K562 (cell line): ENCODE measurements at regions not wholly inside any gene's neighbourhood (a gene's known extent, or its start where the extent isn't known, plus 50 kb on each side); places are given as distances from the start of the nearest gene placed in this dataset.

Source experiments
- CBX1 ChIP-seq: sonication (generic); IDR thresholded peaks from 2 replicates; pipeline ENCODE4 v1.6.1; 2016; ENCODE audit warnings: antibody characterized with exemption, low read depth, mild to moderate bottlenecking
- EZH2 ChIP-seq: IDR thresholded peaks from 2 replicates; pipeline ENCODE4 v1.6.1; 2012; ENCODE audit warnings: low read depth, mild to moderate bottlenecking, inconsistent platforms, low read length, borderline replicate concordance
- HSF4 ChIP-seq: fragments of 250-450 bp; sonication (Bioruptor Pico); IDR thresholded peaks from 2 replicates; pipeline ENCODE4 v2.1.2; 2022; ENCODE audit warnings: mild to moderate bottlenecking, moderate library complexity, borderline replicate concordance
- MAZ ChIP-seq, 2 experiments: fragments of 450-650 bp in 1 of 2; sonication (generic) in 1 of 2; formaldehyde crosslinking; IDR thresholded peaks in 1 of 2; conservative IDR thresholded peaks in 1 of 2; 2 replicates each; pipeline versions ENCODE4 v1.4.0 to v1.5.0; 2020; ENCODE audit warnings: mild to moderate bottlenecking in 1 of 2, missing genetic modification reagents in 1 of 2
- MYC ChIP-seq, 2 experiments: fragments of 250-450 bp in 1 of 2; sonication (Bioruptor Pico) in 1 of 2; IDR thresholded peaks; 2 replicates each; pipeline versions ENCODE4 v1.5.1 to v1.6.1; 2012 to 2021; ENCODE audit warnings: low read depth in 2 of 2, borderline replicate concordance in 1 of 2, improper control_type of control experiment in 1 of 2, low read length in 1 of 2, mild to moderate bottlenecking in 1 of 2, moderate library complexity in 1 of 2
- SMARCB1 ChIP-seq: IDR thresholded peaks from 2 replicates; pipeline ENCODE4 v1.6.1; 2011; ENCODE audit warnings: improper control_type of control experiment, low read depth; ENCODE audit not compliant: insufficient read length
- SP2 ChIP-seq: IDR thresholded peaks from 2 replicates; pipeline ENCODE4 v1.6.1; 2011; ENCODE audit warnings: mild to moderate bottlenecking, low read depth, low read length, moderate library complexity; ENCODE audit not compliant: poor library complexity, severe bottlenecking; ENCODE audit errors: extremely low read depth
- YY1 ChIP-seq, 3 experiments: IDR thresholded peaks; 2 replicates each; pipeline ENCODE4 v1.6.1; 2011; ENCODE audit warnings: low read length in 2 of 3, mild to moderate bottlenecking in 2 of 3, moderate library complexity in 2 of 3, borderline replicate concordance in 1 of 3, control low read depth in 1 of 3, low read depth in 1 of 3; ENCODE audit not compliant: insufficient read depth in 3 of 3, insufficient replicate concordance in 2 of 3, control insufficient read depth in 1 of 3, insufficient read length in 1 of 3; ENCODE audit errors: extremely low read depth in 1 of 3
- ZNF436 ChIP-seq: fragments of 250-450, 450-650 bp; sonication (Bioruptor Pico); formaldehyde crosslinking; IDR thresholded peaks from 2 replicates; pipeline ENCODE4 v1.7.0; 2020; ENCODE audit warnings: mild to moderate bottlenecking
- ZZZ3 ChIP-seq: fragments of 450-650 bp; IDR thresholded peaks from 2 replicates; pipeline ENCODE4 v1.6.1; 2016; ENCODE audit warnings: antibody characterized with exemption, mild to moderate bottlenecking, moderate library complexity
- TF ChIP-seq, protein P1 (sequence below): sonication (generic); formaldehyde crosslinking; IDR thresholded peaks from 2 replicates; pipeline ENCODE4 v1.5.0; 2020; ENCODE audit warnings: missing genetic modification reagents

DNA sequence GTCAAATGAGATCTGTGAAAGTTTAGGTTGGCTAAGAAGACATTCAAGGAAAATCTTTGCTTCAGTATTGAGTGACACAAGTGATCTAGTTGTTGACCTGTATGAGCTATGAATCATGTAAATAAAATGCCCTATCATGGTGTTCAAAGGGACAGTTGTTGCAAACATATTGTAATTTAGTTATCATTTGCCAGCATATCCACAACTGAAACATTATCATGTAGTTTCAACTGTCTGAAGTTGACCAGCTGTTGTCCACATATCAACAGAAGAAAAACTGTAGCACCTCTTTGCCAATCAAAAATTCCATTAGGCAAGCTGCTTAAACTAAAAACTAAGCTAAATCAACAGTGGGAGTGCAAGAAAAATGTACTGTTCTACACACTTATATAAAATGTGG lies 527.1 kb upstream of the NRXN1 start:
- TF ChIP-seq ZZZ3: no peak
- TF ChIP-seq MAZ (CRISPR knock-in tag; conservative IDR thresholded peaks at IDR 0.05 in 1 of 2, IDR thresholded peaks at IDR 0.05 in 1 of 2): no peak
- TF ChIP-seq, protein P1, sequence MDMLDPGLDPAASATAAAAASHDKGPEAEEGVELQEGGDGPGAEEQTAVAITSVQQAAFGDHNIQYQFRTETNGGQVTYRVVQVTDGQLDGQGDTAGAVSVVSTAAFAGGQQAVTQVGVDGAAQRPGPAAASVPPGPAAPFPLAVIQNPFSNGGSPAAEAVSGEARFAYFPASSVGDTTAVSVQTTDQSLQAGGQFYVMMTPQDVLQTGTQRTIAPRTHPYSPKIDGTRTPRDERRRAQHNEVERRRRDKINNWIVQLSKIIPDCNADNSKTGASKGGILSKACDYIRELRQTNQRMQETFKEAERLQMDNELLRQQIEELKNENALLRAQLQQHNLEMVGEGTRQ (CRISPR knock-in tag): no peak
- TF ChIP-seq HSF4 (CRISPR knock-in tag): no peak
- no peak for TF ChIP-seq EZH2
- no peak for TF ChIP-seq SP2
- no peak for TF ChIP-seq SMARCB1
- no peak for TF ChIP-seq YY1 (IDR thresholded peaks at IDR 0.05; ENCODE audit: borderline replicate concordance in 1 of 3, control insufficient read depth in 1 of 3, extremely low read depth in 1 of 3, insufficient read depth in 3 of 3, insufficient read length in 1 of 3, insufficient replicate concordance in 2 of 3, low read depth in 1 of 3, low read length in 2 of 3)
- TF ChIP-seq ZNF436: no peak
- no peak for TF ChIP-seq CBX1
- TF ChIP-seq MYC (IDR thresholded peaks at IDR 0.05; ENCODE audit: low read depth, low read length): no peak
- TF ChIP-seq MYC (CRISPR knock-in tag; IDR thresholded peaks at IDR 0.05; ENCODE audit: borderline replicate concordance, low read depth): no peak
